Adrenal gland (tissue), 9 donors: ENCODE measurements at regions not wholly inside any gene's neighbourhood (a gene's known extent, or its start where the extent isn't known, plus 50 kb on each side); places are given as distances from the start of the nearest gene placed in this dataset.

Source experiments
- DNase-seq, 7 donors: peaks; one replicate each; pipeline ENCODE4 v3.0.0-alpha.2; 2019 to 2020
- H3K27ac ChIP-seq, 5 donors: fragments of 200-600 bp; sonication (generic) in 4 of 5; 1 replicate in 3 of 5; 2 replicates in 2 of 5; pipeline versions ENCODE4 v1.5.1 to v1.8.0; 2016 to 2020; ENCODE audit warnings: mild to moderate bottlenecking in 1 of 5
- H3K27me3 ChIP-seq: fragments of 200-600 bp; 2 replicates; pipeline ENCODE4 v1.8.0; 2021
- H3K36me3 ChIP-seq, 2 donors: fragments of 200-600 bp; replicated peaks in 1 of 2; 1 replicate in 1 of 2; 2 replicates in 1 of 2; pipeline versions ENCODE4 v1.5.1 to v1.8.0; 2018 to 2022
- H3K4me1 ChIP-seq, 2 donors: fragments of 200-600 bp; replicated peaks in 1 of 2; 1 replicate in 1 of 2; 2 replicates in 1 of 2; pipeline versions ENCODE4 v1.5.1 to v1.8.0; 2018 to 2021
- H3K4me3 ChIP-seq, 4 donors: fragments of 200-600 bp; sonication (generic) in 3 of 4; one replicate each; pipeline ENCODE4 v1.5.1; 2016 to 2018
- H3K9me3 ChIP-seq, 3 donors: fragments of 200-600 bp; sonication (generic) in 1 of 3; replicated peaks in 1 of 3; 1 replicate in 2 of 3; 2 replicates in 1 of 3; pipeline versions ENCODE4 v1.5.1 to v1.8.0; 2016 to 2021
- CTCF ChIP-seq, 6 experiments: fragments of 450-650 bp in 4 of 6; fragments of 200-600 bp in 2 of 6; sonication (generic) in 1 of 6; IDR thresholded peaks; 1 replicate in 5 of 6; 2 replicates in 1 of 6; pipeline versions ENCODE4 v1.5.1 to v1.8.0; 2016 to 2021; ENCODE audit warnings: antibody characterized with exemption in 6 of 6, mild to moderate bottlenecking in 2 of 6, moderate library complexity in 1 of 6
- POLR2A ChIP-seq, 2 donors: fragments of 450-650 bp; IDR thresholded peaks; one replicate each; pipeline ENCODE4 v1.6.1; 2017; ENCODE audit warnings: antibody characterized with exemption in 2 of 2, mild to moderate bottlenecking in 2 of 2, moderate library complexity in 1 of 2
- WGBS, 4 donors: extraction: QIAGEN DNeasy Blood & Tissue Kit in 2 of 4; methylation state at CpG; one replicate each; pipeline versions ENCODE4 v1.1.5 to v1.1.7; 2013 to 2017; 5-methylcytosine and 5-hydroxymethylcytosine counted together
- intact Hi-C, 2 donors: fragments of 100-400 bp; cut with DNase I; formaldehyde crosslinking; loops; one replicate each; pipeline versions ENCODE4 v1.14.1 to v1.15.0; 2022 to 2023
- donor health status: healthy with polysubstance abuse.
- donor health status: Bipolar disorder and iron deficiency.
- donor health status: DM: yes; HTN: yes; CAD: no.
- donor health status: DM: no; HTN: no; CAD: no.
- donor health status: DM: no; HTN: no; CAD: no.

GRCh38 chr12:89966495-89967240 is 258.0 kb upstream of the ATP2B1 start:
- Histone ChIP-seq H3K36me3 (no peaks in the 10 kb centered on the region), H3K4me1 (peaks cover 0 to 4% of the 10 kb centered on the region in 2 donors), H3K4me3 (no peak overlapping the region), H3K27ac (no peak overlapping the region), H3K9me3 (no peaks in the 10 kb centered on the region), H3K27me3 (no peaks in the 10 kb centered on the region)
- 62 to 74% (median 67%) methylated on average over 4 of the region's 4 CpGs for WGBS, 4 donors
- no peak for TF ChIP-seq POLR2A (IDR thresholded peaks at IDR 0.05)
- TF ChIP-seq CTCF (IDR thresholded peaks at IDR 0.05) = no peak
- intact Hi-C loops = no loop called here
- DNase-seq = no peak

GRCh38 chr12:89965993-89966392 is 257.4 kb upstream of the ATP2B1 start:
- no peak for DNase-seq
- Histone ChIP-seq H3K4me3 (no peak overlapping the region), H3K36me3 (no peaks in the 10 kb centered on the region), H3K4me1 (no peaks in the 10 kb centered on the region), H3K9me3 (no peaks in the 10 kb centered on the region), H3K27me3 (no peaks in the 10 kb centered on the region), H3K27ac (no peak overlapping the region)
- intact Hi-C loops = no loop called here
- no peak for TF ChIP-seq POLR2A (IDR thresholded peaks at IDR 0.05)
- TF ChIP-seq CTCF (IDR thresholded peaks at IDR 0.05) = no peak
- WGBS, 4 donors = 77 to 84% (median 79%) methylated on average over 2 of the region's 2 CpGs

GRCh38 chr12:89962648-89963047 is 254.0 kb upstream of the ATP2B1 start:
- Histone ChIP-seq H3K36me3 (no peaks in the 10 kb centered on the region), H3K27ac (no peak overlapping the region), H3K4me3 (no peak overlapping the region), H3K9me3 (no peaks in the 10 kb centered on the region), H3K27me3 (no peaks in the 10 kb centered on the region), H3K4me1 (no peaks in the 10 kb centered on the region)
- 73 to 83% (median 79%) methylated on average over 4 of the region's 4 CpGs for WGBS, 4 donors
- intact Hi-C loops = no loop called here
- no peak for DNase-seq
- TF ChIP-seq POLR2A (IDR thresholded peaks at IDR 0.05) (no peak), CTCF (IDR thresholded peaks at IDR 0.05) (peak in 3 of 6 experiments; percentile 21 to 28 (median 24))

GRCh38 chr12:89960607-89961394 is 252.2 kb upstream of the ATP2B1 start:
- Histone ChIP-seq H3K4me1 (no peaks in the 10 kb centered on the region), H3K4me3 (no peak overlapping the region), H3K36me3 (no peaks in the 10 kb centered on the region), H3K27me3 (no peaks in the 10 kb centered on the region), H3K9me3 (no peaks in the 10 kb centered on the region), H3K27ac (no peak overlapping the region)
- TF ChIP-seq POLR2A (IDR thresholded peaks at IDR 0.05) (no peak), CTCF (IDR thresholded peaks at IDR 0.05) (no peak)
- DNase-seq = no peak
- WGBS, 4 donors = 67 to 77% (median 72%) methylated on average over 2 of the region's 2 CpGs
- intact Hi-C loops = no loop called here
